Mucosa of rectum (tissue), 2 donors: ENCODE measurements at regions not wholly inside any gene's neighbourhood (a gene's known extent, or its start where the extent isn't known, plus 50 kb on each side); places are given as distances from the start of the nearest gene placed in this dataset.

Experiments
- H3K27ac ChIP-seq, 2 donors: one replicate each; pipeline ENCODE4 v1.7.0; 2013; ENCODE audit warnings: inconsistent platforms in 2 of 2, low read depth in 2 of 2, low read length in 2 of 2
- H3K27me3 ChIP-seq, 2 donors: one replicate each; pipeline ENCODE4 v1.7.0; 2013; ENCODE audit warnings: low read length in 2 of 2; ENCODE audit not compliant: control insufficient read depth in 2 of 2, insufficient read depth in 2 of 2
- H3K36me3 ChIP-seq, 2 donors: one replicate each; pipeline ENCODE4 v1.7.0; 2013; ENCODE audit warnings: low read length in 2 of 2; ENCODE audit not compliant: control insufficient read depth in 2 of 2, insufficient read depth in 2 of 2
- H3K4me1 ChIP-seq, 2 donors: one replicate each; pipeline ENCODE4 v1.7.0; 2013; ENCODE audit warnings: low read length in 2 of 2, mild to moderate bottlenecking in 1 of 2; ENCODE audit not compliant: control insufficient read depth in 2 of 2, insufficient read depth in 2 of 2
- H3K4me3 ChIP-seq, 2 donors: one replicate each; pipeline ENCODE4 v1.7.0; 2013; ENCODE audit warnings: low read length in 2 of 2
- H3K9ac ChIP-seq, 2 donors: one replicate each; pipeline ENCODE4 v1.7.0; 2013; ENCODE audit warnings: low read length in 2 of 2, low read depth in 1 of 2, mild to moderate bottlenecking in 1 of 2
- H3K9me3 ChIP-seq, 2 donors: one replicate each; pipeline ENCODE4 v1.7.0; 2013; ENCODE audit warnings: low read length in 2 of 2; ENCODE audit not compliant: control insufficient read depth in 2 of 2
- donor health status: healthy.
- donor health status: Normal muscosa, but diverticular disease.

GRCh38 chr5:42930934-42931333 lies 109.2 kb downstream of the ANXA2R start:
- Histone ChIP-seq H3K9me3 (no peaks in the 10 kb centered on the region), H3K9ac (no peak overlapping the region), H3K4me3 (no peak overlapping the region), H3K27ac (no peak overlapping the region), H3K4me1 (no peaks in the 10 kb centered on the region), H3K36me3 (no peaks in the 10 kb centered on the region), H3K27me3 (no peaks in the 10 kb centered on the region)

GRCh38 chr5:42929871-42930270 lies 110.2 kb downstream of the ANXA2R start:
- Histone ChIP-seq H3K27me3 (no peaks in the 10 kb centered on the region), H3K4me3 (no peak overlapping the region), H3K36me3 (no peaks in the 10 kb centered on the region), H3K27ac (no peak overlapping the region), H3K4me1 (no peaks in the 10 kb centered on the region), H3K9me3 (no peaks in the 10 kb centered on the region), H3K9ac (no peak overlapping the region)

GRCh38 chr5:42927730-42928129 lies 112.4 kb downstream of the ANXA2R start:
- H3K4me1 ChIP-seq: no peaks in the 10 kb centered on the region
- no peak overlapping the region for H3K27ac ChIP-seq
- H3K9ac ChIP-seq: no peak overlapping the region
- H3K9me3 ChIP-seq: no peaks in the 10 kb centered on the region
- no peaks in the 10 kb centered on the region for H3K36me3 ChIP-seq
- H3K4me3 ChIP-seq: no peak overlapping the region
- H3K27me3 ChIP-seq: no peaks in the 10 kb centered on the region

GRCh38 chr5:42924686-42925085 lies 113.0 kb upstream of the SELENOP start:
- Histone ChIP-seq H3K36me3 (no peaks in the 10 kb centered on the region), H3K9me3 (no peaks in the 10 kb centered on the region), H3K9ac (no peak overlapping the region), H3K27me3 (no peaks in the 10 kb centered on the region), H3K27ac (no peak overlapping the region), H3K4me3 (no peak overlapping the region), H3K4me1 (no peaks in the 10 kb centered on the region)

- H3K4me1 ChIP-seq: no peaks in the 10 kb centered on the region
- H3K36me3 ChIP-seq: no peaks in the 10 kb centered on the region
Observed at GRCh38 chr5:42924226-42924625, 112.5 kb upstream of the SELENOP start.

GRCh38 chr5:42923710-42924109 lies 112.0 kb upstream of the SELENOP start:
- Histone ChIP-seq H3K4me3 (no peak overlapping the region), H3K9ac (no peak overlapping the region), H3K9me3 (no peaks in the 10 kb centered on the region), H3K27ac (no peak overlapping the region), H3K36me3 (no peaks in the 10 kb centered on the region), H3K4me1 (no peaks in the 10 kb centered on the region), H3K27me3 (no peaks in the 10 kb centered on the region)

More at GRCh38 chr5:42924226-42924625, 112.5 kb upstream of the SELENOP start:
- Histone ChIP-seq H3K9ac (no peak overlapping the region), H3K9me3 (no peaks in the 10 kb centered on the region), H3K27me3 (no peaks in the 10 kb centered on the region), H3K4me3 (no peak overlapping the region), H3K27ac (no peak overlapping the region)

GRCh38 chr5:42919600-42919999 lies 107.9 kb upstream of the SELENOP start:
- Histone ChIP-seq H3K4me1 (no peaks in the 10 kb centered on the region), H3K9ac (no peak overlapping the region), H3K27ac (no peak overlapping the region), H3K4me3 (no peak overlapping the region), H3K9me3 (no peaks in the 10 kb centered on the region), H3K36me3 (no peaks in the 10 kb centered on the region), H3K27me3 (no peaks in the 10 kb centered on the region)

- no peak overlapping the region for H3K9ac ChIP-seq
- no peaks in the 10 kb centered on the region for H3K36me3 ChIP-seq
- H3K4me3 ChIP-seq: no peak overlapping the region
Observed at GRCh38 chr5:42915306-42915866, 103.7 kb upstream of the SELENOP start.

GRCh38 chr5:42912184-42912798 lies 100.6 kb upstream of the SELENOP start:
- H3K4me3 ChIP-seq: no peak overlapping the region
- H3K4me1 ChIP-seq: peaks cover 3 to 4% of the 10 kb centered on the region in 2 donors
- no peak overlapping the region for H3K9ac ChIP-seq
- no peaks in the 10 kb centered on the region for H3K9me3 ChIP-seq
- no peak overlapping the region for H3K27ac ChIP-seq
- H3K36me3 ChIP-seq: no peaks in the 10 kb centered on the region
- H3K27me3 ChIP-seq: peaks cover 2 to 5% of the 10 kb centered on the region in 2 donors

More at GRCh38 chr5:42915306-42915866, 103.7 kb upstream of the SELENOP start:
- no peaks in the 10 kb centered on the region for H3K4me1 ChIP-seq
- H3K9me3 ChIP-seq: no peaks in the 10 kb centered on the region
- no peaks in the 10 kb centered on the region for H3K27me3 ChIP-seq
- no peak overlapping the region for H3K27ac ChIP-seq

- peaks cover 3 to 4% of the 10 kb centered on the region in 2 donors for H3K4me1 ChIP-seq
Observed at GRCh38 chr5:42908509-42909488, 97.1 kb upstream of the SELENOP start.

More at GRCh38 chr5:42908509-42909488, 97.1 kb upstream of the SELENOP start:
- H3K4me3 ChIP-seq: peak overlapping the region; percentile 75 to 85
- H3K9ac ChIP-seq: peak overlapping the region; percentile 38 to 53
- H3K27ac ChIP-seq: no peak overlapping the region
- H3K27me3 ChIP-seq: peaks cover 4 to 12% of the 10 kb centered on the region in 2 donors
- no peaks in the 10 kb centered on the region for H3K36me3 ChIP-seq
- no peaks in the 10 kb centered on the region for H3K9me3 ChIP-seq
